ENCODE measurements at regions not wholly inside any gene's neighbourhood (a gene's known extent, or its start where the extent isn't known, plus 50 kb on each side); places are given as distances from the start of the nearest gene placed in this dataset.

DNA sequence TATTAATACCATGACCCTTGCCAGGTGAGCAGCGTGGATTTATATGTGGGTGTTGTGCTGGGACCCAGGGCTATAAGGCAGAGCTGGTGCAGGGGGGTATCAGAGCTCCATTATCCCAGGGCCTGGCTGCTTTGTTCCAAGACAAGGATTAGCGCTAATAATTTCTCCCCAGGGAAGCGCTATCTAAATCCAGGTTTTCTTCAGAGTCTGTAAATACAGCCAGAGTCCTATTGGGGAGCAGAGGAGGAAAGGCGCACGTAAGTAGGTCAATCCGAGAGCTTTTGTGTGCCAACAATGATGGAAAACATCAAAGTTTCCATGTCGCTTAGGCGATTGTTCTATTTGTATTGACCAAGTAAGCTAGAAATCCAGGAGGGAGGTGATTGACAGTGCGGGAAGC, 1009.7 kb downstream of the VRK1 start:
- no peak for TF ChIP-seq TAF1 (IDR thresholded peaks at IDR 0.05; ENCODE audit: low read depth, low read length)
- TF ChIP-seq POLR2AphosphoS5 (IDR thresholded peaks at IDR 0.05; ENCODE audit: low read depth, low read length), result no peak
- no peak for TF ChIP-seq POLR2A (IDR thresholded peaks at IDR 0.05; ENCODE audit: low read depth, low read length)

Data from GM12891 (cell line).